NT2/D1 (cell line): ENCODE measurements at regions not wholly inside any gene's neighbourhood (a gene's known extent, or its start where the extent isn't known, plus 50 kb on each side); places are given as distances from the start of the nearest gene placed in this dataset.

Source experiments
- DNase-seq: peaks from one replicate; pipeline ENCODE4 v3.0.0-alpha.2; 2011; ENCODE audit warnings: low read depth, low spot score
- H3K27me3 ChIP-seq: 2 replicates; pipeline ENCODE4 v1.6.0; 2011; ENCODE audit warnings: mild to moderate bottlenecking; ENCODE audit not compliant: insufficient read length, insufficient read depth
- H3K36me3 ChIP-seq: 2 replicates; pipeline ENCODE4 v1.6.1; 2011; ENCODE audit warnings: mild to moderate bottlenecking, low read length, mixed read lengths; ENCODE audit not compliant: insufficient read depth, insufficient read length
- H3K4me1 ChIP-seq: 2 replicates; pipeline ENCODE4 v1.5.1; 2011; ENCODE audit not compliant: insufficient read depth, insufficient read length
- H3K4me3 ChIP-seq: 2 replicates; pipeline ENCODE4 v1.5.1; 2011; ENCODE audit warnings: low read depth; ENCODE audit not compliant: insufficient read length
- H3K9ac ChIP-seq: 2 replicates; pipeline ENCODE4 v1.6.0; 2011; ENCODE audit warnings: low read depth; ENCODE audit not compliant: insufficient read length
- H3K9me3 ChIP-seq: 2 replicates; pipeline ENCODE4 v1.5.1; 2011; ENCODE audit warnings: mild to moderate bottlenecking, low read length; ENCODE audit not compliant: insufficient read depth
- SUZ12 ChIP-seq: IDR thresholded peaks from 2 replicates; pipeline ENCODE4 v1.6.1; 2011; ENCODE audit not compliant: insufficient read length, insufficient read depth; ENCODE audit errors: extremely low read depth
- YY1 ChIP-seq: IDR thresholded peaks from 2 replicates; pipeline ENCODE4 v1.6.1; 2011; ENCODE audit not compliant: insufficient read length, insufficient read depth
- ZNF274 ChIP-seq: IDR thresholded peaks from 2 replicates; pipeline ENCODE4 v1.6.1; 2011; ENCODE audit warnings: mild to moderate bottlenecking, low read depth, low read length

DNA sequence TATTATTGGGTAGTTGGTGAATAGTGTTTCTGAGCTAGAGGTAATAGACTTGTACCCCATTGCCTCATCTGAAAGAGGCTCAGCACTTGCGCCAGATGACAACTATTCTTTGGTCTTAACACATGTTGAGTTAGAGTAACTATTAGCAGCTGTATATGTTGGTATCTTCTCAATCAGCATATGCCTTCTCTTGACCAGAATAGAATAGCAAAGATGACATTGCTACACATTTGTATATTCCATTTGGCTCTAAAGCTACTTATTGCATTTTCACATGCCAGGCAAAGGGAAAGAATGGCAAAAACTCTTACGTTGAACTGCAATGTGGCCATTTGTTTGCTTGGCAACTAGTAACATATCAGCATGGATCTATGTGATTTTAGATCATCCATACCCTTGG, 173.8 kb upstream of the AGR3 start:
- Histone ChIP-seq H3K27me3 (no peaks in the 10 kb centered on the region), H3K4me3 (no peak overlapping the region), H3K9me3 (no peaks in the 10 kb centered on the region), H3K4me1 (no peaks in the 10 kb centered on the region), H3K36me3 (no peaks in the 10 kb centered on the region), H3K9ac (no peak overlapping the region)
- TF ChIP-seq SUZ12 = no peak
- TF ChIP-seq ZNF274 = no peak
- no peak for TF ChIP-seq YY1
- no peak for DNase-seq

DNA sequence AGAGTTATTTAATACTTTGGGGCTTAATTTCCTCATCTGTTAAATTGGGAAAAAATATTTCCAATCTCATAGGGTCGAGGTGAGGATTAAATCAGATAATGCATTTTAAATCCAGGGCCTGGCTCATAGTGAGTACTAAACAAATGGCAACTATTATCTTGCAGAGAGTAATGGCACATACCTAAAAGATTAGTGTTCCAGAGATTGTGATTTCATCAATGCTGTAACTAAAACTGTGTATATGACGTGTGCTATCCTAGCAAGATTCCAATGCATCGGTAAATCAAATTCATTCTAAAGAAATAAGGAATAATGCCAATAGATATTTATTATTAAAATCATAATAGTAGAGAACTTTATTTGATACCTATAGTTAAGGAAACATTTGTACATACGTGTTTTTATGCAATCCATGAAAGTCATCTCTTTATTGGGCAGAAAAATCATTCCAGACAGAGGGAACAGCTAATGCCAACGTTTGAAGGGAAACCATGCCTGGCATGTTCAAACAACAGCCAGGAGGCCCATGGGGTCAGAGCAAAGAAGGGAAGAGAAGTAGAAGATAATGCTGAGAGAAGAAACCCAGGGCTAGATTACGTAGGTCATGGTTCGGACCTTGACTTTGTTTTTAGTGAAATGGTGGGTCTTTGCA, 174.8 kb upstream of the AGR3 start:
- Histone ChIP-seq H3K36me3 (no peaks in the 10 kb centered on the region), H3K9me3 (no peaks in the 10 kb centered on the region), H3K4me3 (no peak overlapping the region), H3K9ac (no peak overlapping the region), H3K27me3 (no peaks in the 10 kb centered on the region), H3K4me1 (no peaks in the 10 kb centered on the region)
- DNase-seq = no peak
- no peak for TF ChIP-seq ZNF274
- TF ChIP-seq SUZ12 = no peak
- no peak for TF ChIP-seq YY1

DNA sequence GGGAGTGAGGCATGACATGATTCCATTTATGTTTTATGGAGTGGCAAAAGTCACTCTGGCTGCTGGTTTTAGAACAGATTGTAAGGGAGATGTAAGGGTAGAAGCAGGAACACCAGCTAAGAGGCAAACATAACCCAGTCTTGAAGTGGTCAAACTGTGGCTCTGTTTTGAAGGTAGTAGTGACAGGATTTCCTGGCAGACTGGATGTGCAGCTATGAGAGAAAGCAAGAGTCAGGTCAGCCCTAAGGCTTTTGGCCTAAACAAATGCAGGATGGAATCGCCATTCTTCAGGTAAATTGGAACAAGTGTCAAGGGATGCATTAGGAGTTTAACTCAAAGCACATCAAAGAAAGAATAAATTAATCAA, 175.3 kb upstream of the AGR3 start:
- Histone ChIP-seq H3K9ac (no peak overlapping the region), H3K4me1 (no peaks in the 10 kb centered on the region)

DNA sequence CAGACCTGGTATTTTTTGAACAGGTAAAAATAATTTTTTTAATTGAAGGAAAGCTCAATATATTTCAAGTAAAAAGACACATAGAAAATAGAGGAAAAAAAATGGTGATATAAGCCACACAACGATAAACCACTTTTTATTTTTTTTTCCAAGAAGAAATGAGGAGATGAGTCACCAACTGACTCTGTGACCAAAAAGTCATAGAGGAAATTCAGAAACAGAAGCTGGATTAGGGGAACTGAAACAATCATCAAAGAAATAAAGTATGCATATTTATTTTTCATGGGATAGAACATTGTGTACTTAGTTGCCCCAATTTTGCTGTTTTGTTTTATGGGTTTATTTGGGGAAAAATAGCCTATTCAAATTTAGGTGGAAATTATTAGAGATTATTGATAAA, 176.8 kb upstream of the AGR3 start:
- Histone ChIP-seq H3K9ac (no peak overlapping the region), H3K4me3 (no peak overlapping the region), H3K9me3 (no peaks in the 10 kb centered on the region), H3K36me3 (no peaks in the 10 kb centered on the region), H3K27me3 (no peaks in the 10 kb centered on the region), H3K4me1 (no peaks in the 10 kb centered on the region)
- TF ChIP-seq YY1 (no peak), ZNF274 (no peak), SUZ12 (no peak)
- DNase-seq = no peak

More for the DNA sequence above, 175.3 kb upstream of the AGR3 start:
- Histone ChIP-seq H3K27me3 (no peaks in the 10 kb centered on the region), H3K36me3 (no peaks in the 10 kb centered on the region), H3K4me3 (no peak overlapping the region), H3K9me3 (no peaks in the 10 kb centered on the region)
- no peak for TF ChIP-seq ZNF274
- TF ChIP-seq YY1 = no peak
- no peak for TF ChIP-seq SUZ12
- no peak for DNase-seq

DNA sequence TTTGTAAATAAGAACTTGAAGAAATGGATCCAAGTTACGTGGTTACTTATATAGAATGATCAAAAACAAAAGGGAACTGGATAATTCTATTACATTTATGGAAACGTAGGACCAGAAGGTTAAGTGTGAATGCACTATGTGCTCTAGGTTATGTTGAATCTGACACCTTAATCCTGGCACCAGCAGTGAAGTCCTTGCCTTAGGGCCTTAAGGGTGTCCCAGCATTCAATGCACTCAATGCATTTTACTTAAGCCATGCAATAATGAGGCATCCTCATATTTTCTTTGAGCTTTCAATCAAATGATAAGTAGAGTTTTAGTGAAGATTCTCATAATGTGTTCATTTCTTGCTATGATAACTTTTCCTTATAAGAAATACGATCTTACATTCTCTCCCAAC, 178.3 kb upstream of the AGR3 start:
- Histone ChIP-seq H3K36me3 (no peaks in the 10 kb centered on the region), H3K4me3 (no peak overlapping the region), H3K27me3 (no peaks in the 10 kb centered on the region), H3K9ac (no peak overlapping the region), H3K9me3 (no peaks in the 10 kb centered on the region), H3K4me1 (no peaks in the 10 kb centered on the region)
- no peak for DNase-seq
- TF ChIP-seq YY1 (no peak), ZNF274 (no peak), SUZ12 (no peak)

DNA sequence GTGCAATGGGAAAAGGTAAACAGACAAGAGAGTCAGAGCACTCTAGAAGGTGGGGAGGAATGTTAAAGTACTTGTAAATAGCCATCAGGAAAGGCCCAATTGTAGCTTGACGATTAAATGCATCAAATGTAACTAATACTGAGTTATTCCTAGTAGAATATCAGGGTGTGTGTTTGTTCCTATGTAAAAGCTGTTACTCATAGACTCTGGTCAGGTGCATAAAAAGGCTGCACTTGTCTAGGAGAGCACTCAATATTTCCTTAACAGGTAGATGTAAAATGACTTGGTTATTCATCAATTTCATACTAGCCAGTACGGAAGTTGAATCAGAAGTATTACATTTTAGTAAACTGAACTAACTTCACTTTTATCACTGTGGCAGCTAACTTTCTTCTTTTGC, 179.7 kb upstream of the AGR3 start:
- no peaks in the 10 kb centered on the region for H3K27me3 ChIP-seq
- H3K9ac ChIP-seq = no peak overlapping the region
- H3K9me3 ChIP-seq = no peaks in the 10 kb centered on the region
- no peak for DNase-seq
- H3K4me3 ChIP-seq = no peak overlapping the region
- no peak for TF ChIP-seq SUZ12
- no peak for TF ChIP-seq YY1
- no peak for TF ChIP-seq ZNF274
- no peaks in the 10 kb centered on the region for H3K4me1 ChIP-seq
- H3K36me3 ChIP-seq = no peaks in the 10 kb centered on the region

DNA sequence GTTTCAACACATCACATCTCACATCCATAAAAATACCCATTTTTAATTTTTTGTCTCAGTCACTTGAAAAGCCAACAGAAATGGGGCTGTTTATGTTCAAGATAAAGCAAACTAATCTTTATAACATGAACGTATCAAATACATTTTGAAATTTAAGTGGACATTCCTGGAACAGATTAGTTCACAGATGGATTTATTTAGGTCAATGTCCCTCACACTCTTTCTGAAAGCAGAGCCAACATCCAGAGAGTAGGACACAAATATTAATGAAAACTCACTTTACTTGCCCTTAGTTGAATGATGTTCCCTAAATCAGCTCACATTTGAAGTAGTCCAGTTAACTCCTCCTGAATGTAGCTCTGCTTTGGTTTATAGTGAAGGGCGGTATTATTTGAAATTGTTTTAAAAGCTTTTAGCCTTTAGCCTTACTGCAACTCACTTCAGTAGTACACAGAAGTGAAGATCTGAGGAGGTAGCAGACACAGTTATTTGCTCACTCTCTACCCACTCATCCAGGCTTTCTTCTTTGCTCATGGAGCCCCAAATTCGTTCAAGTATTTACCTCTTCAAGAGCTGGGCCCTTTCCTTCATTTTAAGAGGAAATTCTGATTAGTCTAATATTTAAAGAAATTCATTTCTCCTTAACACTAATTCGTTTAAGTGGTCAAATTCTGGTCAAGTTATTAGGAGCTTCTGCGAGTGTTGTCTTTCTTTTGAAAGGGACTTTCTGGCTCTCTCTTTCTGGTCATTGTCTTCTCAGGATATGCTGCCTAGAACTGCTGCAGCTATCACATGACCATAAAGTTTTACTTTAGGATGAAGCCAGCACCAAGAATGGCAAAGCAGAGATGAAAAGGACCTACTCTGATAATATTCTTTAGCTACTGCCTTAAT, 180.6 kb upstream of the AGR3 start:
- Histone ChIP-seq H3K4me1 (no peaks in the 10 kb centered on the region), H3K9ac (no peak overlapping the region), H3K27me3 (no peaks in the 10 kb centered on the region), H3K36me3 (no peaks in the 10 kb centered on the region), H3K9me3 (no peaks in the 10 kb centered on the region), H3K4me3 (no peak overlapping the region)
- no peak for TF ChIP-seq ZNF274
- no peak for TF ChIP-seq SUZ12
- no peak for DNase-seq
